ENCODE measurements at regions not wholly inside any gene's neighbourhood (a gene's known extent, or its start where the extent isn't known, plus 50 kb on each side); places are given as distances from the start of the nearest gene placed in this dataset.

DNA sequence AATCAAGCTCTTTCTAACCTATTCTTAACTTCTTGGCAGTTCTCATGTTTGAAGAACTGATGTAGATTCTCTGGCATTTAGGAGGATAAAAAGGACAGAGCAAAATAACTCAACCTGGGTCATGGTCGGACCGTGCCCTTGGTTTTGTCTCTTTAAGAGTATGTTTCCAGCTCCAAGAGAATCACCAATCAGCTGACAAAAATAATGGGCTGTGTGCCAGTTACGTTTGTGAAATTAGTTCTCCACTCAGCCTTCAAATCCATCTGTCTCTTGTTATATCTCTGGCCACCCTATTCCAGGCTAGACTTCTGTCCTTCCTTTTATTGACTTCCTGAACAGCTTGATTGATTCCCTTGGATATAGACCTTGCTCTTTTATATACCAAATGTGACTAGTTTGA lies 225.7 kb downstream of the EPHA4 start:
- Mint-ChIP-seq H3K27ac (no peak overlapping the region), H3K9me3 (peaks cover 3% of the 10 kb centered on the region), H3K4me3 (no peak overlapping the region), H3K36me3 (no peaks in the 10 kb centered on the region), H3K4me1 (no peaks in the 10 kb centered on the region), H3K27me3 (peaks cover 3% of the 10 kb centered on the region)
- DNase-seq: no peak

DNA sequence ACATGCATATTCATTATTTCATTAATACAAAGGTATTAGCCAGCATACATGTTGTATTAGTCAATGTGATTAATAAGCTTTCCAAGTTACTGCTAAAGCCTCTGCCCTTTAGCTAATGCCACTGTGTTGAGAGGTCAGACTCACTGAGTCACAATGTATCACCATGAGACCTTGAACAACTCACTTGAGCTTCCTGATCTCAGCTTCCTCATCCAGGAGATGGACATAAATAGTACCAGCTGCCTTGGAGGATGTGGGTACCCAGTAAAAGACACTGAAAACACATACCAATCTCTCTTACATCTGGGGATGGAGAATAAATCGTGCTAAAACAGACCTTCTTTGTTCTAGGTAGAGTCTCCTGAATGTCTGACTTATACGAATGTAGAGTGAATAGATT lies 224.6 kb downstream of the EPHA4 start:
- H3K9me3 Mint-ChIP-seq: peaks cover 3% of the 10 kb centered on the region
- no peak overlapping the region for H3K4me3 Mint-ChIP-seq
- H3K4me1 Mint-ChIP-seq: no peaks in the 10 kb centered on the region
- DNase-seq: no peak
- H3K27me3 Mint-ChIP-seq: peaks cover 7% of the 10 kb centered on the region
- no peaks in the 10 kb centered on the region for H3K36me3 Mint-ChIP-seq
- no peak overlapping the region for H3K27ac Mint-ChIP-seq

DNA sequence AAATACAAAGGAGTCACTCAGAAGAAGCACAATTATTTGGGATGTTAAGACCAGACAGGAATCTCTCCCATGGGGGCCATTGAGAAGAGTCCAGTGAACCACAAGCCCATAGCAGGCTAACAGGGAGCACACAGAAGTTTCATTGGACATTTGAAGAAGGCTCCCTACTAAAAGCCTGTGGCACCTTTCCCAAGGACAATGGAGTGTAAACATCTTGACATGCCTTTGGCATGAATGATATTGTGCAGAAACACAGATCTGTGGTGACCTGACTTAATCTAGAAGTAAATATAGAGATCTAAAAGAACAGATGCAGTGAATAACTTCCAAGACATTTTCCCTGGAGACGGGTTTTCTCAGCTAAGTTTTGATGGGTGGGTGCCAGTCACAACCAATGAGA lies 221.5 kb downstream of the EPHA4 start:
- Mint-ChIP-seq H3K27me3 (peaks cover 7% of the 10 kb centered on the region), H3K4me3 (no peak overlapping the region), H3K27ac (no peak overlapping the region), H3K36me3 (no peaks in the 10 kb centered on the region), H3K4me1 (no peaks in the 10 kb centered on the region), H3K9me3 (peaks cover 1% of the 10 kb centered on the region)
- DNase-seq: no peak

DNA sequence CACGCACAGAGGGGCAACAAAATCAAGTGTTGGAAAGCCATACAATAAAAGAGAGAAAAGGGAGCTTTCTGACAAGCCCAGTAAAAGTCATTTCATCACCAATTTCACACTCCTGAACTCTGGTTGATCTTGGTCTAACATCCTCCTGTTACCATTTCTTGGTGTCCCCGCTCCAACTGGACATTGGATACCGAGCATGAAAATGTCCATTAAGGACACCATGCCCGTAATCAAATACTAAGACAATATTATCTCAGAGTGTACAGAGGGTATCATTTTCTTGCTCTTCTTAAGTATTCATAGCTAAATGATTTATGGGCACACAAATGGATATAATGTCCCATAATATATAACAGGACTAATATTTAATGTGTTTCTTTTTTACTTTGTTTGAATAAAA lies 218.9 kb downstream of the EPHA4 start:
- DNase-seq: no peak
- Mint-ChIP-seq H3K4me3 (no peak overlapping the region), H3K36me3 (no peaks in the 10 kb centered on the region), H3K27ac (no peak overlapping the region), H3K27me3 (peaks cover 7% of the 10 kb centered on the region), H3K9me3 (peaks cover 1% of the 10 kb centered on the region), H3K4me1 (no peaks in the 10 kb centered on the region)

DNA sequence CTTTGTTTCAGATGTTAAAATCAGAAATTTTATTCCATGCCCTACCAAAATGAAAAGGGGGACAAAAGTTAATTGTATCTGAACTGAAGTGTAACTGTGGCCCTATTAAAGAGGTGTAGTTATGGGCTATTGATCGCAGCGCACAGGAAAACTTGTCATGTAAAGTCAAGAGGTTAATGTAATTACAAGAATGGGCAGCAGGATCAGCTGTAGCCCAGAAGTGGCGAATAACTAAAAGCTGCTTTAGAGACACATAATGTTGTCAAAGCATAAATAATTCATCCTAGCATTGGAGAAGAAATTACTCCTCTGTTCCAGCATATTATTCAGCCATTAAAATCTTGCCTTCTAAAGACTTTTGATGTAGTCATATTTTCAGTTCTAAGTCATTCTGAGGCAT lies 211.8 kb downstream of the EPHA4 start:
- no peak overlapping the region for H3K27ac Mint-ChIP-seq
- no peaks in the 10 kb centered on the region for H3K4me1 Mint-ChIP-seq
- no peaks in the 10 kb centered on the region for H3K36me3 Mint-ChIP-seq
- no peak overlapping the region for H3K4me3 Mint-ChIP-seq
- H3K27me3 Mint-ChIP-seq: peaks cover 4% of the 10 kb centered on the region
- H3K9me3 Mint-ChIP-seq: no peaks in the 10 kb centered on the region
- DNase-seq: no peak

DNA sequence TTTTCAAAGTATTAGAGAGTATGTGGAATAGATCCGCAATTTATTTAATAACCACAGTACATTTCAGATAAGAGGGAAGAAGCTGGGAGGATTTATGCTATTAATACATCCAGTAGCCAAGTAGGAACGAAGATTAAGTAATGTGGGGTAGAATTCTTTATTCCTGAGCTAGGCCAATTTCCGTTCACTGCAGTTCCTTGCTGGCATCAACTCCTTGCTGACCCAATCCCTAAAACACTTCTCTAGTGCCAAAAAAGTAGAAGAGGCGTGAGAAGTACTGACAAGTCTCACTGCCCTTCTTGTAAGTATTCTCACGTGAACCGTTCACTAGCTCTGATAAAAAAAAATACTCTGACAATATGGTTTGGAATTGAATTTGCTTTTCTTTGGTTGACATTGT lies 211.4 kb downstream of the EPHA4 start:
- Mint-ChIP-seq H3K4me3 (no peak overlapping the region), H3K9me3 (no peaks in the 10 kb centered on the region), H3K4me1 (no peaks in the 10 kb centered on the region), H3K36me3 (no peaks in the 10 kb centered on the region), H3K27me3 (peaks cover 4% of the 10 kb centered on the region), H3K27ac (no peak overlapping the region)
- no peak for DNase-seq

DNA sequence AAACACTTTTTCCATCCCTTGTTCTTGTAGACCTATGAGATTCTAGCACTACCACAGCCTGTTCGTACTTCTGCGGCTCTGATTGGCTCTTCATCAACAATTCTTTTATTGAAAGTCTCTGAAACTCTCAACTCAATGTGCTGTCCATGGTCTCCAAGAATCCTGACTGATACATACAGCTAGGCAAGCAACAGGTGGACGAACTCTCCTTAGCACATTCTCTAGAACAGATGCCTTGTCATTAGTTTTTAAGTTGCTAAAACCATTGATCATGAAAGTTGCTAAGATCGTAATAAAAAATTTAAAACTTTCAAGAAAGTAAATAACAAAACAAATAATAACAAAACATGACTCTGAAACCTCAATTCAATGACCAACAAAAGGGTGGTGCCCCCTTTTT lies 210.5 kb downstream of the EPHA4 start:
- Mint-ChIP-seq H3K9me3 (no peaks in the 10 kb centered on the region), H3K4me3 (no peak overlapping the region), H3K4me1 (no peaks in the 10 kb centered on the region), H3K36me3 (no peaks in the 10 kb centered on the region), H3K27ac (no peak overlapping the region), H3K27me3 (peaks cover 4% of the 10 kb centered on the region)
- DNase-seq: no peak

DNA sequence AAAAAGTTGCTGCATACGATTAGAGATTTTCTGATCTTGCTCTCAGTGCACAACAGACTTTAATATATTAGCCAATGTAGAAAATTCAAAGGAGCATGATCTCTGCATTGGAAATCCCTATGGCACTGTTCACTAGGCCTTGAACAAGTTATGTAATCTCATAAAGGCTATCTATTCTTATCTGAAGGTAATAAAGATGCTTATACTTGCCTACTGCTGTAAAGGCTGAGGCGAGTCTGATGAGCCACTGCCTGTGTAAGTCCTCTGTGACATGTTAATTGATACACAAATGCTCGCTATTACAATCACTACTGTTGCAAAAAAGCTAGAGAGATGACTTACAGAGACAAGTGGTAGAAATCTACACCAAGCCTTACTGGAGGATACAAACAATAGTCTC lies 207.4 kb downstream of the EPHA4 start:
- Mint-ChIP-seq H3K27me3 (peaks cover 4% of the 10 kb centered on the region), H3K9me3 (no peaks in the 10 kb centered on the region), H3K36me3 (no peaks in the 10 kb centered on the region), H3K4me1 (no peaks in the 10 kb centered on the region), H3K27ac (no peak overlapping the region), H3K4me3 (no peak overlapping the region)
- no peak for DNase-seq

Measured in activated naive CD8-positive, alpha-beta T cell treated with anti-CD3 and anti-CD28 coated beads for 36 hours (primary cell).